Endothelial cell of umbilical vein (primary cell): ENCODE measurements at regions not wholly inside any gene's neighbourhood (a gene's known extent, or its start where the extent isn't known, plus 50 kb on each side); places are given as distances from the start of the nearest gene placed in this dataset.

ENCODE experiments used
- BruUV-seq: library from RNA; stranded (reverse); fragments of 400-500 nt; replicated peaks from 2 replicates; lab custom pipeline; 2021; lab: Mats Ljungman, UMichigan
- CTCF ChIA-PET: fragments of 300-600, 350-600 bp; sonication (Branson Sonifier 250); formaldehyde crosslinking; loops from one replicate; lab custom pipeline; 2021; ENCODE audit warnings: antibody characterized with exemption, inconsistent platforms; lab: Charles Lee
- POLR2A ChIA-PET: fragments of 300-600, 350-600 bp; sonication (Branson Sonifier 250); formaldehyde crosslinking; loops from one replicate; lab custom pipeline; 2021; ENCODE audit warnings: antibody characterized with exemption, inconsistent platforms; lab: Charles Lee
- DNase-seq: peaks from one replicate; pipeline ENCODE4 v3.0.0-alpha.2; 2011; ENCODE audit warnings: low read depth, low spot score
- FAIRE-seq: peaks from 2 replicates; lab custom pipeline; 2011; peaks lifted over from hg19 to GRCh38; lab: Jason Lieb, UNC
- H2AFZ ChIP-seq: 2 replicates; pipeline ENCODE4 v1.6.0; 2012; ENCODE audit warnings: low read depth, low read length, control low read depth, inconsistent platforms
- H3K27ac ChIP-seq: 2 replicates; pipeline ENCODE4 v1.5.1; 2011; ENCODE audit warnings: low read depth, mild to moderate bottlenecking, control low read depth, low read length, moderate library complexity; ENCODE audit not compliant: insufficient read depth
- H3K27me3 ChIP-seq, 2 experiments: 2 replicates each; pipeline versions ENCODE4 v1.6.0 to v1.6.1; 2011; ENCODE audit warnings: low read length in 2 of 2, mixed read lengths in 1 of 2; ENCODE audit not compliant: control insufficient read depth in 2 of 2, insufficient read depth in 2 of 2
- H3K36me3 ChIP-seq, 2 experiments: 2 replicates in 1 of 2; 3 replicates in 1 of 2; pipeline ENCODE4 v1.5.1; 2011; ENCODE audit warnings: low read length in 2 of 2, mild to moderate bottlenecking in 1 of 2, moderate library complexity in 1 of 2; ENCODE audit not compliant: control insufficient read depth in 2 of 2, insufficient read depth in 2 of 2; ENCODE audit errors: extremely low read depth in 1 of 2
- H3K4me1 ChIP-seq: 3 replicates; pipeline ENCODE4 v1.5.1; 2011; ENCODE audit warnings: mild to moderate bottlenecking, low read length; ENCODE audit not compliant: control insufficient read depth, insufficient read depth; ENCODE audit errors: extremely low read depth
- H3K4me2 ChIP-seq: 2 replicates; pipeline ENCODE4 v1.6.1; 2011; ENCODE audit warnings: low read length, control low read depth, mixed read lengths; ENCODE audit not compliant: insufficient read depth
- H3K4me3 ChIP-seq, 3 experiments: fragments of 200-600 bp in 1 of 3; sonication (generic), shearing (Covaris generic) in 1 of 3; replicated peaks in 1 of 3; 2 replicates each; pipeline ENCODE4 v1.5.1; 2011 to 2016; ENCODE audit warnings: control low read depth in 3 of 3, low read length in 3 of 3, mild to moderate bottlenecking in 2 of 3, inconsistent platforms in 1 of 3, low read depth in 1 of 3, moderate library complexity in 1 of 3; ENCODE audit not compliant: insufficient read depth in 1 of 3
- H3K79me2 ChIP-seq: 2 replicates; pipeline ENCODE4 v1.6.0; 2012; ENCODE audit warnings: low read length, inconsistent platforms; ENCODE audit not compliant: control insufficient read depth, insufficient read depth
- H3K9ac ChIP-seq: replicated peaks from 2 replicates; pipeline ENCODE3; 2011; ENCODE audit warnings: low read length, control low read depth; ENCODE audit not compliant: insufficient read depth; ENCODE audit errors: extremely low read depth
- H3K9me1 ChIP-seq: replicated peaks from 3 replicates; pipeline ENCODE4 v1.6.0; 2011; ENCODE audit warnings: mild to moderate bottlenecking, low read length; ENCODE audit not compliant: control insufficient read depth, insufficient read depth; ENCODE audit errors: extremely low read depth
- H3K9me3 ChIP-seq: replicated peaks from 2 replicates; pipeline ENCODE4 v1.5.1; 2012; ENCODE audit warnings: low read length, inconsistent platforms; ENCODE audit not compliant: control insufficient read depth, insufficient read depth
- H4K20me1 ChIP-seq: replicated peaks from 2 replicates; pipeline ENCODE3; 2011; ENCODE audit warnings: mild to moderate bottlenecking, low read length; ENCODE audit not compliant: control insufficient read depth, insufficient read depth; ENCODE audit errors: extremely low read depth
- CTCF ChIP-seq, 2 donors: IDR thresholded peaks; 1 replicate in 1 of 2; 2 replicates in 1 of 2; pipeline ENCODE4 v1.5.1; 2011; ENCODE audit warnings: low read length in 2 of 2, mild to moderate bottlenecking in 2 of 2, moderate library complexity in 2 of 2, control low read depth in 1 of 2, inconsistent platforms in 1 of 2, low read depth in 1 of 2; ENCODE audit not compliant: insufficient read depth in 1 of 2; ENCODE audit errors: extremely low read depth in 1 of 2
- EZH2 ChIP-seq: IDR thresholded peaks from 2 replicates; pipeline ENCODE4 v1.6.1; 2012; ENCODE audit warnings: borderline replicate concordance, low read depth, mild to moderate bottlenecking, moderate library complexity, low read length, inconsistent platforms; ENCODE audit not compliant: severe bottlenecking
- FOS ChIP-seq: IDR thresholded peaks from 2 replicates; pipeline ENCODE4 v1.6.1; 2011; ENCODE audit warnings: mild to moderate bottlenecking, low read length, moderate library complexity, borderline replicate concordance; ENCODE audit not compliant: insufficient read depth
- GATA2 ChIP-seq: IDR thresholded peaks from 2 replicates; pipeline ENCODE4 v1.7.0; 2011; ENCODE audit warnings: low read depth, mild to moderate bottlenecking, moderate library complexity, mixed read lengths, low read length; ENCODE audit not compliant: insufficient read length, insufficient read depth
- JUN ChIP-seq: IDR thresholded peaks from 2 replicates; pipeline ENCODE4 v1.6.1; 2011; ENCODE audit warnings: borderline replicate concordance, low read depth; ENCODE audit not compliant: insufficient read length, insufficient read depth
- MAX ChIP-seq: IDR thresholded peaks from 2 replicates; pipeline ENCODE4 v1.6.1; 2011; ENCODE audit not compliant: insufficient read depth, insufficient read length
- MYC ChIP-seq: IDR thresholded peaks from one replicate; pipeline ENCODE4 v1.6.1; 2011; ENCODE audit warnings: mild to moderate bottlenecking, low read depth, low read length
- POLR2A ChIP-seq: IDR thresholded peaks from 2 replicates; pipeline ENCODE4 v1.6.1; 2012; ENCODE audit warnings: low read depth, mild to moderate bottlenecking, control low read depth, low read length
- POLR2AphosphoS5 ChIP-seq: IDR thresholded peaks from 2 replicates; pipeline ENCODE4 v1.6.1; 2012; ENCODE audit warnings: low read depth, mild to moderate bottlenecking, control low read depth, low read length, moderate library complexity; ENCODE audit not compliant: insufficient read depth
- dilution Hi-C: fragments of 300-500 bp; cut with MboI; formaldehyde crosslinking; loops from one replicate; pipeline ENCODE4 v1.15.0; 2019; ENCODE audit warnings: low sequenced_read_pairs; ENCODE audit not compliant: extremely low pct_ligation_motif_present
- intact Hi-C: fragments of 100-400 bp; cut with micrococcal nuclease; formaldehyde crosslinking; loops from one replicate; pipeline ENCODE4 v1.10.0; 2022

- Histone ChIP-seq H3K9ac (no peak overlapping the region), H3K9me3 (no peaks in the 10 kb centered on the region), H2AFZ (no peak overlapping the region), H3K36me3 (no peaks in the 10 kb centered on the region), H3K79me2 (no peaks in the 10 kb centered on the region), H3K4me1 (no peaks in the 10 kb centered on the region), H3K4me3 (no peak overlapping the region), H3K9me1 (no peaks in the 10 kb centered on the region), H3K27ac (no peak overlapping the region), H4K20me1 (no peaks in the 10 kb centered on the region), H3K27me3 (no peaks in the 10 kb centered on the region), H3K4me2 (no peak overlapping the region)
- intact Hi-C loops (no loop called here), dilution Hi-C loops (no loop called here)
- ChIA-PET CTCF (no interaction called here), POLR2A (no interaction called here)
- no peak for FAIRE-seq
- no peak for DNase-seq
- BruUV-seq: no TSS peak
- TF ChIP-seq CTCF (IDR thresholded peaks at IDR 0.05; ENCODE audit: extremely low read depth in 1 of 2, insufficient read depth in 1 of 2, low read depth in 1 of 2, low read length in 2 of 2): no peak
- no peak for TF ChIP-seq MYC
- TF ChIP-seq EZH2: no peak
- no peak for TF ChIP-seq JUN
- TF ChIP-seq GATA2: no peak
- TF ChIP-seq POLR2A: no peak
- TF ChIP-seq POLR2AphosphoS5: no peak
- no peak for TF ChIP-seq MAX
- TF ChIP-seq FOS: no peak
Measured at GRCh38 chr2:118706371-118706770, 141.1 kb downstream of the EN1 start.
